Gastrocnemius medialis (tissue), 4 donors: ENCODE measurements at regions not wholly inside any gene's neighbourhood (a gene's known extent, or its start where the extent isn't known, plus 50 kb on each side); places are given as distances from the start of the nearest gene placed in this dataset.

Experiments
- CTCF ChIP-seq, 5 experiments: fragments of 450-650 bp in 3 of 5; fragments of 200-600 bp in 2 of 5; sonication (generic) in 2 of 5; IDR thresholded peaks in 4 of 5; conservative IDR thresholded peaks in 1 of 5; 1 replicate in 4 of 5; 2 replicates in 1 of 5; pipeline ENCODE4 v1.5.1; 2016 to 2019; ENCODE audit warnings: antibody characterized with exemption in 5 of 5, mild to moderate bottlenecking in 3 of 5, moderate library complexity in 3 of 5
- POLR2A ChIP-seq, 2 donors: fragments of 450-650 bp; IDR thresholded peaks; one replicate each; pipeline ENCODE4 v1.6.1; 2017; ENCODE audit warnings: antibody characterized with exemption in 2 of 2, mild to moderate bottlenecking in 2 of 2, moderate library complexity in 2 of 2

- TF ChIP-seq CTCF (IDR thresholded peaks at IDR 0.05 in 4 of 5, conservative IDR thresholded peaks at IDR 0.05 in 1 of 5) (no peak), POLR2A (IDR thresholded peaks at IDR 0.05) (no peak)
Measured at GRCh38 chr13:89737051-89737450, 1610.4 kb upstream of the MIR17HG start.
